Adrenal gland (tissue), 5 donors: ENCODE measurements at regions not wholly inside any gene's neighbourhood (a gene's known extent, or its start where the extent isn't known, plus 50 kb on each side); places are given as distances from the start of the nearest gene placed in this dataset.
A peak's percentile ranks its signal among the peaks of the same experiment; 100 is the strongest.

ENCODE experiments used
- POLR2A ChIP-seq, 2 donors: fragments of 450-650 bp; IDR thresholded peaks; one replicate each; pipeline ENCODE4 v1.6.1; 2017; ENCODE audit warnings: antibody characterized with exemption in 2 of 2, mild to moderate bottlenecking in 2 of 2, moderate library complexity in 1 of 2
- TF ChIP-seq, protein P1 (sequence below), 6 experiments: fragments of 450-650 bp in 4 of 6; fragments of 200-600 bp in 2 of 6; sonication (generic) in 1 of 6; IDR thresholded peaks; 1 replicate in 5 of 6; 2 replicates in 1 of 6; pipeline versions ENCODE4 v1.5.1 to v1.8.0; 2016 to 2021; ENCODE audit warnings: antibody characterized with exemption in 6 of 6, mild to moderate bottlenecking in 2 of 6, moderate library complexity in 1 of 6
- donor health status: DM: no; HTN: no; CAD: no.

GRCh38 chr1:219812491-219813203 is 115.7 kb downstream of the SLC30A10 start:
- TF ChIP-seq, protein P1, sequence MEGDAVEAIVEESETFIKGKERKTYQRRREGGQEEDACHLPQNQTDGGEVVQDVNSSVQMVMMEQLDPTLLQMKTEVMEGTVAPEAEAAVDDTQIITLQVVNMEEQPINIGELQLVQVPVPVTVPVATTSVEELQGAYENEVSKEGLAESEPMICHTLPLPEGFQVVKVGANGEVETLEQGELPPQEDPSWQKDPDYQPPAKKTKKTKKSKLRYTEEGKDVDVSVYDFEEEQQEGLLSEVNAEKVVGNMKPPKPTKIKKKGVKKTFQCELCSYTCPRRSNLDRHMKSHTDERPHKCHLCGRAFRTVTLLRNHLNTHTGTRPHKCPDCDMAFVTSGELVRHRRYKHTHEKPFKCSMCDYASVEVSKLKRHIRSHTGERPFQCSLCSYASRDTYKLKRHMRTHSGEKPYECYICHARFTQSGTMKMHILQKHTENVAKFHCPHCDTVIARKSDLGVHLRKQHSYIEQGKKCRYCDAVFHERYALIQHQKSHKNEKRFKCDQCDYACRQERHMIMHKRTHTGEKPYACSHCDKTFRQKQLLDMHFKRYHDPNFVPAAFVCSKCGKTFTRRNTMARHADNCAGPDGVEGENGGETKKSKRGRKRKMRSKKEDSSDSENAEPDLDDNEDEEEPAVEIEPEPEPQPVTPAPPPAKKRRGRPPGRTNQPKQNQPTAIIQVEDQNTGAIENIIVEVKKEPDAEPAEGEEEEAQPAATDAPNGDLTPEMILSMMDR (IDR thresholded peaks at IDR 0.05): peak; percentile 66 to 80 (median 74)
- TF ChIP-seq POLR2A (IDR thresholded peaks at IDR 0.05): no peak
